ENCODE measurements at regions not wholly inside any gene's neighbourhood (a gene's known extent, or its start where the extent isn't known, plus 50 kb on each side); places are given as distances from the start of the nearest gene placed in this dataset.

GRCh38 chr5:6154216-6154615 is 224.1 kb downstream of the MED10 start:
- TF ChIP-seq CTCF (conservative IDR thresholded peaks at IDR 0.05 in 1 of 2, IDR thresholded peaks at IDR 0.05 in 1 of 2; ENCODE audit: low read depth in 1 of 2, low read length in 2 of 2) (no peak), EZH2 (IDR thresholded peaks at IDR 0.05; ENCODE audit: low read length, missing control alignments) (no peak)

Measured in fibroblast of lung (primary cell).